ENCODE measurements at regions not wholly inside any gene's neighbourhood (a gene's known extent, or its start where the extent isn't known, plus 50 kb on each side); places are given as distances from the start of the nearest gene placed in this dataset.
"Not testable (repeated sequence)": the region's sequence is repeated elsewhere in the genome, so short reads cannot be mapped to it uniquely, and the experiment has no call there.

DNA sequence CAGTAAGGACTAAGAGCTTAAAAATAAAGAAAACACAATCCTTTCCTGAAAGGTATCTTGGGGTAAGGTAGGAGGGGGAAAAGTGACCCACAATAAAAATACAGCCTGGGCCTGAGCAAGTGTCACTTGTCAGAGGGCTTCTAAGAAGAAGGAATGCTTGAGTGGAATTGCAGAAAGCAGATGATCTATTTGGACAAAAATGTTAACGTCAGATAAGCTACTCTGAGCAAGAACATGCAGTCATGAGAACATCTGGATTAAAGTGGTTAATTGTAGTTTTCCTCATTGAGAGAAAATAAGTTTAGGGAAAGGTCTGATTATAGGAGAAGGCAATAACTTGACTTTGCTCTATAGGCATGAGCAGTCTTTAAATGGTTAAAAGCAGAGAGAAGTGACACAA lies 581.9 kb downstream of the HTR1B start:
- H3K9ac ChIP-seq (ENCODE audit: low read length), result no peak overlapping the region
- H3K36me3 ChIP-seq (replicated peaks; ENCODE audit: low read depth, low read length), result no peaks in the 10 kb centered on the region
- H2AFZ ChIP-seq (ENCODE audit: low read depth, low read length), result no peak overlapping the region
- no peak overlapping the region for H3K27ac ChIP-seq (ENCODE audit: low read length)
- H3K27me3 ChIP-seq (ENCODE audit: low read depth, low read length), result no peaks in the 10 kb centered on the region
- H3K79me2 ChIP-seq (ENCODE audit: low read length), result no peaks in the 10 kb centered on the region
- no peak overlapping the region for H3K4me2 ChIP-seq (ENCODE audit: low read length)
- no peaks in the 10 kb centered on the region for H4K20me1 ChIP-seq (ENCODE audit: insufficient read depth, low read length)
- TF ChIP-seq, protein P1, sequence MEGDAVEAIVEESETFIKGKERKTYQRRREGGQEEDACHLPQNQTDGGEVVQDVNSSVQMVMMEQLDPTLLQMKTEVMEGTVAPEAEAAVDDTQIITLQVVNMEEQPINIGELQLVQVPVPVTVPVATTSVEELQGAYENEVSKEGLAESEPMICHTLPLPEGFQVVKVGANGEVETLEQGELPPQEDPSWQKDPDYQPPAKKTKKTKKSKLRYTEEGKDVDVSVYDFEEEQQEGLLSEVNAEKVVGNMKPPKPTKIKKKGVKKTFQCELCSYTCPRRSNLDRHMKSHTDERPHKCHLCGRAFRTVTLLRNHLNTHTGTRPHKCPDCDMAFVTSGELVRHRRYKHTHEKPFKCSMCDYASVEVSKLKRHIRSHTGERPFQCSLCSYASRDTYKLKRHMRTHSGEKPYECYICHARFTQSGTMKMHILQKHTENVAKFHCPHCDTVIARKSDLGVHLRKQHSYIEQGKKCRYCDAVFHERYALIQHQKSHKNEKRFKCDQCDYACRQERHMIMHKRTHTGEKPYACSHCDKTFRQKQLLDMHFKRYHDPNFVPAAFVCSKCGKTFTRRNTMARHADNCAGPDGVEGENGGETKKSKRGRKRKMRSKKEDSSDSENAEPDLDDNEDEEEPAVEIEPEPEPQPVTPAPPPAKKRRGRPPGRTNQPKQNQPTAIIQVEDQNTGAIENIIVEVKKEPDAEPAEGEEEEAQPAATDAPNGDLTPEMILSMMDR (IDR thresholded peaks at IDR 0.05; ENCODE audit: low read depth, low read length), result no peak
- no peak for TF ChIP-seq EZH2phosphoT487 (IDR thresholded peaks at IDR 0.05; ENCODE audit: low read depth)
- H3K4me3 ChIP-seq (ENCODE audit: low read length), result no peak overlapping the region
- H3K4me1 ChIP-seq (ENCODE audit: low read length), result peaks cover 7% of the 10 kb centered on the region
- no peaks in the 10 kb centered on the region for H3K9me3 ChIP-seq (ENCODE audit: insufficient read depth, low read length)

DNA sequence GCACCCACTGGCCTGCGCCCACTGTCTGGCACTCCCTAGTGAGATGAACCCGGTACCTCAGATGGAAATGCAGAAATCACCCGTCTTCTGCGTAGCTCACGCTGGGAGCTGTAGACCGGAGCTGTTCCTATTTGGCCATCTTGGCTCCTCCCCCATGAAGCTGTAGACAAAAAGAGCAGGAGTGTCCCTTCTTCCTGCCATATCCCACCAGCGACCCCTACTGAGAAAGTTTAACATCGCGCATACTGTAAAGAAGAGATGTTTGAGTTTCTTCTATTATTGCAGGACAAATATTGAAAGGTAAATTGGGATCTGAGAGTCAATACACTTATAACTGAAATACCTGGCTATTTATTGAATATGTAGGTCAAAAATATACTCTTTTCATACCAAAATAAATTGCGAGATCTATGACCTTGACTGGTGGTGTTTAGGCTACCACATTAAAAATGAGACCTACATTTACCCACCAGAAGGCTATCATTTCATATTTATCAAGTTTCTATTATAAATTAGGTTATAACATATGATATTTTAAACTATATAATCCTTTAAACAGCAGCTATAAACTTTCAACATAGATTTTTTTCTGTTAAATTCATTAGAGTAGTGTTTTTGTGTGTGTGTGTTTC lies 586.3 kb downstream of the HTR1B start:
- Histone ChIP-seq H3K4me1 (ENCODE audit: low read length) (peaks cover 7% of the 10 kb centered on the region), H3K9ac (ENCODE audit: low read length) (no peak overlapping the region), H4K20me1 (ENCODE audit: insufficient read depth, low read length) (no peaks in the 10 kb centered on the region), H2AFZ (ENCODE audit: low read depth, low read length) (no peak overlapping the region), H3K27ac (ENCODE audit: low read length) (no peak overlapping the region), H3K4me2 (ENCODE audit: low read length) (no peak overlapping the region), H3K79me2 (ENCODE audit: low read length) (no peaks in the 10 kb centered on the region), H3K9me3 (ENCODE audit: insufficient read depth, low read length) (0 out of 2 replicates have a peak, but pooled peaks cover 5% of the 10 kb centered on the region), H3K4me3 (ENCODE audit: low read length) (no peak overlapping the region), H3K36me3 (replicated peaks; ENCODE audit: low read depth, low read length) (no peaks in the 10 kb centered on the region), H3K27me3 (ENCODE audit: low read depth, low read length) (no peaks in the 10 kb centered on the region)
- TF ChIP-seq, protein P1 (IDR thresholded peaks at IDR 0.05; ENCODE audit: low read depth, low read length), result peak; percentile 46
- no peak for TF ChIP-seq EZH2phosphoT487 (IDR thresholded peaks at IDR 0.05; ENCODE audit: low read depth)

- not testable (repeated sequence) for H2AFZ ChIP-seq (ENCODE audit: low read depth, low read length); H3K79me2 ChIP-seq (ENCODE audit: low read length); H3K36me3 ChIP-seq (replicated peaks; ENCODE audit: low read depth, low read length); H3K9me3 ChIP-seq (ENCODE audit: insufficient read depth, low read length); H3K27ac ChIP-seq (ENCODE audit: low read length); H3K4me1 ChIP-seq (ENCODE audit: low read length); H3K4me2 ChIP-seq (ENCODE audit: low read length); H4K20me1 ChIP-seq (ENCODE audit: insufficient read depth, low read length); H3K9ac ChIP-seq (ENCODE audit: low read length); H3K27me3 ChIP-seq (ENCODE audit: low read depth, low read length); H3K4me3 ChIP-seq (ENCODE audit: low read length)
Measured at GRCh38 chr6:76876430-76876829, 586.9 kb downstream of the HTR1B start.

GRCh38 chr6:76867182-76867581 lies 596.1 kb downstream of the HTR1B start:
- no peak overlapping the region for H3K4me3 ChIP-seq (ENCODE audit: low read length)
- no peak for TF ChIP-seq EZH2phosphoT487 (IDR thresholded peaks at IDR 0.05; ENCODE audit: low read depth)
- TF ChIP-seq, protein P1 (IDR thresholded peaks at IDR 0.05; ENCODE audit: low read depth, low read length), result no peak
- H3K36me3 ChIP-seq (replicated peaks; ENCODE audit: low read depth, low read length), result no peaks in the 10 kb centered on the region
- H3K27me3 ChIP-seq (ENCODE audit: low read depth, low read length), result no peaks in the 10 kb centered on the region
- H4K20me1 ChIP-seq (ENCODE audit: insufficient read depth, low read length), result no peaks in the 10 kb centered on the region
- no peak overlapping the region for H3K4me2 ChIP-seq (ENCODE audit: low read length)
- H3K79me2 ChIP-seq (ENCODE audit: low read length), result no peaks in the 10 kb centered on the region
- no peak overlapping the region for H3K27ac ChIP-seq (ENCODE audit: low read length)
- H2AFZ ChIP-seq (ENCODE audit: low read depth, low read length), result no peak overlapping the region
- no peaks in the 10 kb centered on the region for H3K4me1 ChIP-seq (ENCODE audit: low read length)
- no peaks in the 10 kb centered on the region for H3K9me3 ChIP-seq (ENCODE audit: insufficient read depth, low read length)
- no peak overlapping the region for H3K9ac ChIP-seq (ENCODE audit: low read length)

All from OCI-LY3 (cell line).